ENCODE measurements at regions not wholly inside any gene's neighbourhood (a gene's known extent, or its start where the extent isn't known, plus 50 kb on each side); places are given as distances from the start of the nearest gene placed in this dataset.

DNA sequence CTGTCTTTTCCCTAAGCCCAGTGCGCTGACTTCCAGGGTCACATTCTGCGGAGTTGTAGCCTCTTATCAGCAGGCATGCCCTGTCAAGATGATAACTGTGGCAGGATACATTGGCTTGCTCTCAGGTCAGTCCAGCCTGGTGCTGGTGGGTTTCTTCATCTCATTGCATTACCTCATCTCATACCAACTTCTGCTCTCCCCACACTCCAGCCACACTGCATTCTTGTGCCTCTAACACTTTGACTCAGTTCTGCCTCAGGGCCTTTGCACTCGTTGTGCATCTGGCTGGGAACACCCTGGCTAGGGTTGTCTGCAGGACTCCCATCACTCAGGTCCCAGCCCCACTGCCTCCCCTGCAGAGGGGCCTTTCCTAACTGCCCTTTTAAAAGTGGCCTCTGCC, 110.3 kb upstream of the BACH2 start:
- Histone ChIP-seq H3K27ac (ENCODE audit: low read depth) (no peak overlapping the region), H3K4me1 (ENCODE audit: insufficient read depth) (no peaks in the 10 kb centered on the region), H3K4me3 (ENCODE audit: low read depth, low read length) (no peak overlapping the region), H3K36me3 (ENCODE audit: insufficient read depth) (no peaks in the 10 kb centered on the region)
- no peak for DNase-seq (ENCODE audit: extremely low spot score)
- 84% methylated on average over 3 of the region's 3 CpGs for WGBS

DNA sequence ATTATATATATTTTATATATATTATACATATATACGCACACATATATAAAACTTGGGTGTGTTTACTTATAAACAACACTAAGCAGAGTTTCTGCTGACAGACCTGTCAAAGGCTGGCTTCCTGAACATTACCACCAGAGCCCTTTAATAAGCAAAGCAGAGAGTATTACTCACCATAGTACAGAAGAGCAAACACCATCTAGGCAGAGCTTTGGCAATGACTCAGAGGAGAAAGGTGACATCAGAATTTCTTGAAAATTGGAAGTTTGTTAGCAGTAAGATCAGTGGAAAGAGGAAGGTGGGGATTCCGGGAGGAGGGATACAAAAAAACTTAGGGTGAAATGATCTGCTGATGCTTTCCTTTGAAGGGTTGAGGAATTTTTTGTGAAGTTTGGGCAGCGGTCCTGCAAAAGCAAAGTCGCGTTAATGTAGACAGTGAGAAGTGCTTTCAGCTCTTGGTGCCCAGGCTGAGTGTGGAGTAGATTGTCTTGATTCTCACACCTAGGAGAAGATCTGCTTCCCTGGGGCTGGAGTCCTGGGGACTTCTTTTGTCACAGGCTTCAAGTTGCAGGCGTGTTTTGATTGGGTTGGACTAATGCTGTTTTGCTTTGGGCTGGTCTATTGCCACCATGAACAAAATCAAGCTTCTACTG, 109.6 kb upstream of the BACH2 start:
- Histone ChIP-seq H3K4me3 (ENCODE audit: low read depth, low read length) (no peak overlapping the region), H3K4me1 (ENCODE audit: insufficient read depth) (no peaks in the 10 kb centered on the region), H3K36me3 (ENCODE audit: insufficient read depth) (no peaks in the 10 kb centered on the region), H3K27ac (ENCODE audit: low read depth) (no peak overlapping the region)
- 91% methylated on average over 6 of the region's 6 CpGs for WGBS
- no peak for DNase-seq (ENCODE audit: extremely low spot score)

DNA sequence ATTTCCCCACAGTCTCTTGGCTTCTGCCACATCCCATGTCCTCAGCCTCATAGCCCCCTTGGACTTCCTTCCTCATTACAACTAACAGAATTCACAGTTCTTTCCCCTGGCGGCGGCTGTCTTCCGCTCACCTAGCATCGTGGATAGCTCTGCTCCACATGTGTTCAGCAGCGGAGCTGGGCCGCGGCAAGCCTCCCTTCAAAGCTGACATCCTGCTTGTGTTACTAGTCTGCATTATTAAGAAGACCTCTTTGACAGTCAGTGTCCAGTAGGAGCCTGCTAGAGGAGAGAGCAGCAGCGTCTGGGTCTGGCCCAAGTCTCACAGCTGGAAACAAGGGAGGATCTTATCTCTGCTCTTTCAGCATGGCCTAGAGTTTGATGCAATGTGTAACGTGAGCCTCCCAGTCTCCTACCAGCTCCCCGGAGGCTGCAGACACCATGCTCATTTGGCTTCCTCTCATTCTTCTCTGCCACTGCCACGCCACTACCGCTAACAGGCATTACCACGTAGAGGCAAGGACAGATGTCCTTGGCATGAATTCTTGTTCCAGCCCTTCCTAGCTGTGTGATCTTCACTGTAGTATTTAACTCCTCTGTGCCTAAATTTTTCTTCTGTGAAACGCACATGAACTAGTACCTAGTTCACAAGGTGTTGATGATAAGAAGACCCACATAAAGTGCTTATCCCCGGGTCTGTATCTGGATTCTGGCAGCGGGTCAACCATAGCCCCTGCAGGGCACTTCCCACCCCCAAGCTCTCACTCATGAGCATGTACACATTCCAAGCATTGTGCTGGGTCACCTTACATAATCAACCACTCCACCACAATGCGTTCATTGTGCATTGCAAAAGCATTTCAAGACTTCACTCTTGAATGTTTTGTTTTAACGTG, 107.1 kb upstream of the BACH2 start:
- DNase-seq (ENCODE audit: extremely low spot score) = no peak
- Histone ChIP-seq H3K4me3 (ENCODE audit: low read depth, low read length) (no peak overlapping the region), H3K27ac (ENCODE audit: low read depth) (no peak overlapping the region), H3K4me1 (ENCODE audit: insufficient read depth) (no peaks in the 10 kb centered on the region), H3K36me3 (ENCODE audit: insufficient read depth) (no peaks in the 10 kb centered on the region)
- WGBS = 45% methylated on average over 18 of the region's 18 CpGs

DNA sequence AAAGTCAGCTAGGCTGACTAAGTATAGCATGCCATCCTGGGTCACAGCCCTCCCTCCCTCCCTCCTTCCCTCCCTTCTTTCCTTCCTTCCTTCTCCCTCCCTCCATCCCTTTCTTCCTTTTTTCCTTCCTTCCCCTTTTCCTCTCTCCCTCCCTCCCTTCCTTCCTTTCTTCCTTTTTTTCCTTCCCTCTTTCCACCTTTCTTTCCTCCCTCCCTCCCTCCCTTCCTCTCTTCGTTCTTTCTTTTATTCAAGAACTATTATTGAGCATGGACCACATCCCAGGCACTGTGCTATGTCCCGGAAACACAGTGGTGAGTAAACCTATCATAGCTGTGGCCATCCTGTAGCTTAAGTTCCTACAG, 106.2 kb upstream of the BACH2 start:
- H3K27ac ChIP-seq (ENCODE audit: low read depth) = no peak overlapping the region

DNA sequence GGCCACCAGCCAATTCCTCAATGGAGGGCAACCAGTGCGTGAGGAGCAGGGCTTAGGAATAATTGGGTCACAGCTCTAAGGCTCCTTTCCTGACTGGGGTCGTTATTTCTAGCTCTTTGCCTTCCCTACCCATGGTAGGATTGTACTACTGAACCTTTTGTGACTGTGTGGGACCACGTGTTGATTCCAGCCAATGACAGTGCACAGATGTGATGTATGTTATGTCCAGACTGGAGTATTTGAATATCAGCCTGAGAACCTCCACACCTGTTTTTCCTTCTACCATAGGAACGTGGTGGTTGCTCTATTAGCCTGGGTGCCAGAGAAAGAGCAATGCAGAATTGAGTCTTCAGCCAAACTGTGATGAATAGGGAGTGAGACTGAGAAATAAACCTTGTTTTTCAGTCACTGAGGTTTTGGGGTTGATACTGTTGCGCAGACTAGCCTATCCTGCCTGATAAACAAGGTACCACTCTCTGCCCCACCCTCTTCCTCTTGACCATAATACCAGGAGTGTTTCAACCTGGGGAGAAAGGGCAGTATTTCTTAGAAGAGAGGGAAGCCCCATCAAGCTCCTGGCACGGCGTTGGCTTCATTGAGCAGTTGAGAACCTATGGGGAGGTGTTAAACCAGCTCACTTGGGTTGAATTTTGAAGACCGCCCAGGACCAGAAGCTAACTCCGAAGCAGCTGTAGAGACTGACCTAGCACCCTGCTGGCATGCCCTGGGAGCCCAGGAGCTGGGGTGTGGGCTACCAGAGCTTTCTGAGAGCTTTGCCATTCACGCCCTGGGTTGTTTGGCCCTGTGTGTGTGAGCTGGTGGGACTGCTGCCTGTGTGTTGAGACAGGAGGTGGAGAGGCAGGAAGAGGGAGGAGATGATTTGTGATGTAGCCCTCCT, 105.5 kb upstream of the BACH2 start:
- Histone ChIP-seq H3K4me3 (ENCODE audit: low read depth, low read length) (no peak overlapping the region), H3K27ac (ENCODE audit: low read depth) (no peak overlapping the region), H3K4me1 (ENCODE audit: insufficient read depth) (no peaks in the 10 kb centered on the region), H3K36me3 (ENCODE audit: insufficient read depth) (no peaks in the 10 kb centered on the region)
- no peak for DNase-seq (ENCODE audit: extremely low spot score)
- WGBS = 79% methylated on average over 10 of the region's 10 CpGs

More for the DNA sequence above, 106.2 kb upstream of the BACH2 start:
- DNase-seq (ENCODE audit: extremely low spot score) = no peak
- H3K4me3 ChIP-seq (ENCODE audit: low read depth, low read length) = no peak overlapping the region
- no peaks in the 10 kb centered on the region for H3K4me1 ChIP-seq (ENCODE audit: insufficient read depth)
- no peaks in the 10 kb centered on the region for H3K36me3 ChIP-seq (ENCODE audit: insufficient read depth)
- WGBS = 88% methylated on average over 2 of the region's 2 CpGs

DNA sequence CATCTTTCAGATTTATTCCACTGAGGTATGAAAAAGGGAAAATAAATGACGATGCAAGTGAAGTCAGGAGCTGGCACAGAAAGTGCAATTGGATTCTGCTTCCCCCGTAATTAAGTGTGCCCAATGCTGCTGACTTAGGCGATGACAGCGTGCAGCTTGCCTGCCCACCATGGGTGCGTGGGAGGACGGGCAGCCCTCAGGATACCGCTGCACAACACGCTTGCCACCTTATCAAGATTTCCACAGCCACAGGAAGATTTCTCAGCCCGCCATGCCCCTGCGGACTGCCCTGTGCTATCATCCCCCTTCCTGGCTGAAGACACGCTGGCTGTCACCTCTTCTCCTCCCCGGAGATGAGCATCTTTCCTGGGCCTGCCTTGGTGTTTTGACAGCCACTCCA, 103.3 kb upstream of the BACH2 start:
- no peaks in the 10 kb centered on the region for H3K4me1 ChIP-seq (ENCODE audit: insufficient read depth)
- H3K36me3 ChIP-seq (ENCODE audit: insufficient read depth) = no peaks in the 10 kb centered on the region
- H3K27ac ChIP-seq (ENCODE audit: low read depth) = no peak overlapping the region
- H3K4me3 ChIP-seq (ENCODE audit: low read depth, low read length) = no peak overlapping the region
- WGBS = 84% methylated on average over 12 of the region's 12 CpGs
- DNase-seq (ENCODE audit: extremely low spot score) = no peak

DNA sequence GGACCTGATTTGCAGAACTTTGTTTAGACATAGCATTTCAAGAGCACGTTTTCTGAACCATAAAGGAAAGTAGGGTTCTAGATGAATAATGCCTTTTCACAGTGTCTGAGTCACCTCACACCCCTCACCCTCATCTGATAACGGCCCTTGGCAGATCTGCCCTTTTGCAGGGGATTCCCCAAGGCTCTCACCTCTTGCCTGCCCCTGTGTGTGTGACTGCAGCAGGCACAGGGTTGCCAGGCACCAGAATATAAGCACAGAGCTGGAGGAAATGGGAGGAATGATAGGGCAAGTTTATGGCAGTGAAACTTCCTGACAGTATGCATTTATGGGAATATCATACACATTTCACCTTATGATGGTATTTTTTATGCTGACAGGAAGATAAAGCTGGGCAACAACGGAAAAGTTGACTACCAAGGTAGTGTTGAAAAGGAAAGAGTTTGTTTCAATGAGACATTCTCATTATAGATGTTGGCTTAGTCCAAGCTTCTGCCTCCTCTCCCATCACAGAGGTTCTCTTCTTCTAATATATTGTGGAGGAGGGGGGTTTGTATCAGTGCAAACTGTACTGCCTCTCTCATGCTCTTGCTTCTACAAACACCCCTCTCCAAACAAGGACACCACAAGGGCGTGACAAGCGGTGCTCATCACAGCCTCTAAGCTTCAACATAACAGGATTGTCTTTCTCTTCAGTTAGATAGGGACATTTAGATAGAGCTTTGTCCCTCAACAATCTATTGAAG, 101.5 kb upstream of the BACH2 start:
- Histone ChIP-seq H3K4me1 (ENCODE audit: insufficient read depth) (no peaks in the 10 kb centered on the region), H3K4me3 (ENCODE audit: low read depth, low read length) (no peak overlapping the region), H3K36me3 (ENCODE audit: insufficient read depth) (no peaks in the 10 kb centered on the region), H3K27ac (ENCODE audit: low read depth) (no peak overlapping the region)
- 50% methylated on average over 5 of the region's 5 CpGs for WGBS
- DNase-seq (ENCODE audit: extremely low spot score) = no peak

DNA sequence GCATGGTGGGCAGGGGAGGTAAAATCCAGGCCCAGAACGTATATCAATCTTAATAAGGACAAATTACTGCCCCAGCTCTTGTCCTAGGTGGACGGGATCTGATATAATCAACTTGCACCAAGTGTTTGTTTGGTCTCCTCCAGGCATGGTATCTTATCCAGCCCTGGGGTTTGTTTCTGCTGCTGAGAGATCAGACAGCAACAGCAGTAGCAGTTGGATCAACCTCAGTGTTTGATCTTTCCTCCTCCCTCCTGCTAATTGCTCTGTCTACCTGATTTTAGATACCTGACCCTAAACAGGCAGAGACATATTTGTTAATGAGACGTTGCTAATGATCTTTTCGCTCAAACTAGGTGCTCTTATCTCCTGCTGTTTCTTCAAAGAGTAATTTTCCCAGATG, 100.4 kb upstream of the BACH2 start:
- DNase-seq (ENCODE audit: extremely low spot score) = no peak
- Histone ChIP-seq H3K4me1 (ENCODE audit: insufficient read depth) (no peaks in the 10 kb centered on the region), H3K27ac (ENCODE audit: low read depth) (no peak overlapping the region), H3K36me3 (ENCODE audit: insufficient read depth) (no peaks in the 10 kb centered on the region), H3K4me3 (ENCODE audit: low read depth, low read length) (no peak overlapping the region)
- WGBS = 73% methylated on average over 4 of the region's 4 CpGs

DNA sequence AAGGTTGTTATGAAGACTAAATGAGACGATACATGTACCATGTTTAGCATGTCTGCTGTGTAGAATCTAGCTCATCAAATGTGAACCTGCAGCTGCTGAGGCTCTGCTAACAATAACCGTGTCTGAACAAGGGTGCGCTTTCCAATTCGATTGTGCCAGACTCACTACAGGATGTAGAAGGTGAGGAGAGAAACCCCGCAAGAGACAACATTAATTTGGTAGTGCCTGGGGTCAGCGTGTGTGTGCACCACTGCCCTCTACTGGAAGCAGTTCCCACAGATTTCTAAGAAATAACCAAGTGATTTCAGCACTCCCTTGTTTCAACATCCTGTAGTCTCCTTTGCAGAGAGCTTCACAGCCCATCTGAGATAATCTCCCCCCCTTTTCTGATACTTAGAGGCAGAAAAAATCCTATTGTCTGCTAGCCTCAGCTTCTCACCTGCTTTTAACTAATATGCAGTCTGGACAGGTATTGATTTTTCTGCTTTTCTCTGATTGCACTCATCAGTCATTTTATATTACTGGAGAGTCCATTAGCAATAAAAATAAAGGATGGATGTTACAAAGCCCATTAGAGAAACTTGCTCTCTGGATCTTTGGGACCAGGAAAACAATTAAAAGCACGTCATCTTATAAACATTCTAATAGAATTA, 96.7 kb upstream of the BACH2 start:
- no peak overlapping the region for H3K27ac ChIP-seq (ENCODE audit: low read depth)
- H3K4me3 ChIP-seq (ENCODE audit: low read depth, low read length) = no peak overlapping the region
- WGBS = 30% methylated on average over 7 of the region's 7 CpGs
- no peaks in the 10 kb centered on the region for H3K4me1 ChIP-seq (ENCODE audit: insufficient read depth)
- no peaks in the 10 kb centered on the region for H3K36me3 ChIP-seq (ENCODE audit: insufficient read depth)
- no peak for DNase-seq (ENCODE audit: extremely low spot score)

DNA sequence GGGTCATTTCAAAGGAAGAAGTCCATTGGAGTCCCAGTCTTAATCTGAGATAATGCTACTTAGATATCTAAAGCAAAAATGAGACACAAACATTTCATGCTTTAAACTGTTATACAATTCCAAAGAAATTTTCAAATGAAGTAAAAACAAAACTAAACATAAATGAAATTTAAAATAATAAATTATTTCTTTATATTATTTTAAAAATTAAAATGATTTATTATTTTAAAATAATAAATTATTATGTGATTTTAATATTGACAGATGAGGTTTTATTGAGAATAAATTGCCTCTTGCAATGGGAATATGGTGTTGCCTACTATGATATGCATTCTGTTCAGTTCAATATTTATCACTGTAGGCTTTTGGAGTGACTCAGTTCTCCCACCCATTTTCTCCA, 93.7 kb upstream of the BACH2 start:
- Histone ChIP-seq H3K4me3 (ENCODE audit: low read depth, low read length) (no peak overlapping the region), H3K4me1 (ENCODE audit: insufficient read depth) (no peaks in the 10 kb centered on the region), H3K27ac (ENCODE audit: low read depth) (no peak overlapping the region), H3K36me3 (ENCODE audit: insufficient read depth) (no peaks in the 10 kb centered on the region)
- DNase-seq (ENCODE audit: extremely low spot score) = no peak

DNA sequence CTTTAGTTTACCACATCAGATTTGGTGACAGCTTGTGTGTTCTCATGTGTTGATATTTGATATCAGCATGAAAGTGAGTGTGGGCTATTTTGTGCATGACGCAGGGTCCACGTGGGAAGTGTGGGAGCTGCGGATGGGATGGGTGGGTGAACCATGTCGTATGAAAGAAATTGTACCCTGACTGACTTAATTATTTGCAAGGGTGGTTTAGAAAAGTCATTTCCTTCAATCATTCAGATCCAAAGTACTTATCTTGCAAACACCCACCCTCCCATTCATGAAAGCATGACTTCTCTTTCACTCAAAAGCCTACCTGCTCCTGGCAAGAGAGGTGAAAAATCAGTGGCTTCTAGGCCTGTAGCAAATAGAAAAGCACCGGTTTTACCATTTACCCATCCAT, 91.8 kb upstream of the BACH2 start:
- no peaks in the 10 kb centered on the region for H3K36me3 ChIP-seq (ENCODE audit: insufficient read depth)
- no peak for DNase-seq (ENCODE audit: extremely low spot score)
- H3K4me1 ChIP-seq (ENCODE audit: insufficient read depth) = no peaks in the 10 kb centered on the region
- 83% methylated on average over 5 of the region's 5 CpGs for WGBS
- no peak overlapping the region for H3K4me3 ChIP-seq (ENCODE audit: low read depth, low read length)
- no peak overlapping the region for H3K27ac ChIP-seq (ENCODE audit: low read depth)

DNA sequence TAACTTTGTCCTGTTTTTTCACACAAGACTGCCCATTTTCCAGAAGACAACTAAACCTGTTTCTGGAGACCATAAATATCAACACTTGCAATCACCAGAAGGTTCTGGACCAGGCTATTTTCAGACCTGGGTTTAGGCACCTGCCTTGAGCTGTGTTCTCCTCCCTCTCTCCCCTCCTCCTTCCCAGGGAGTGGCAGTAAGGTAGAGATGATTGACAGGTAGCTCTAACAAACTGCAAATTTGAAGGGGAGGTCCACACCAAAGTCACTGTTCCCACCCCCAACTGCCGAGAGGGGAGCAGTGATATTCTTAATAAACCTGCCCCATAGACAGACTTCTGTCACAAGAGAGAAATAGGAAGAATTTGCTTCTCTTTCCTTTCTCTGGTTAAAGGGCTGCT, 91.2 kb upstream of the BACH2 start:
- 73% methylated on average over 1 of the region's 1 CpG for WGBS
- Histone ChIP-seq H3K36me3 (ENCODE audit: insufficient read depth) (no peaks in the 10 kb centered on the region), H3K4me3 (ENCODE audit: low read depth, low read length) (no peak overlapping the region), H3K4me1 (ENCODE audit: insufficient read depth) (no peaks in the 10 kb centered on the region), H3K27ac (ENCODE audit: low read depth) (no peak overlapping the region)
- no peak for DNase-seq (ENCODE audit: extremely low spot score)

DNA sequence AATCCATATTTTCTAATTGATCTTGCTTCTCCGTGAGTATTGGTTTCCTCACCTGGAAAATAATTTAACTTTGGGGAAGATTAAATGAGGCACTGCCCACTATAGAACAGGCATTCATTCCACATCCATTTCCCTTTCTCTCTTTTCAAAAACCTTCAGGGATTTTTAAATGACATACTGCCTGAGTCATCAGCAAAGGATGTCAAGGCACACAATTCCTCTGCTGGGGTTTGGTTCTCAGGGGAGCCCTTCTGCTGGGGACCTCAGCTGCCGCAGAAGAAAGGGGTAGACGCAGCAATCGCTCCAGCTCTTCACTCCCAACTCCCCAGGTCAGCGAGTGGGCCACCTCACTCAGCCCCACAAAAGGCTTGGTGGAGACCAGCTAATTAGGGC, 90.7 kb upstream of the BACH2 start:
- Histone ChIP-seq H3K27ac (ENCODE audit: low read depth) (no peak overlapping the region), H3K36me3 (ENCODE audit: insufficient read depth) (no peaks in the 10 kb centered on the region), H3K4me3 (ENCODE audit: low read depth, low read length) (no peak overlapping the region), H3K4me1 (ENCODE audit: insufficient read depth) (no peaks in the 10 kb centered on the region)
- WGBS = 90% methylated on average over 5 of the region's 5 CpGs
- no peak for DNase-seq (ENCODE audit: extremely low spot score)
